DND-41 (cell line): ENCODE measurements at regions not wholly inside any gene's neighbourhood (a gene's known extent, or its start where the extent isn't known, plus 50 kb on each side); places are given as distances from the start of the nearest gene placed in this dataset.

Source experiments
- ATAC-seq: fragments of 200-7000 bp; cut with Tn5 transposase; 3 replicates; pipeline ENCODE4 v1.9.1; 2021; ENCODE audit warnings: low read depth; ENCODE audit not compliant: insufficient read depth
- DNase-seq: peaks from one replicate; pipeline ENCODE4 v3.0.0-alpha.2; 2020
- H2AFZ ChIP-seq: 2 replicates; pipeline ENCODE4 v1.6.0; 2012; ENCODE audit warnings: low read depth, low read length
- H3K27ac ChIP-seq: 2 replicates; pipeline ENCODE4 v1.5.1; 2012; ENCODE audit warnings: low read length, inconsistent platforms
- H3K27me3 ChIP-seq: fragments of 200-600 bp; sonication (generic); 2 replicates; pipeline ENCODE4 v1.6.0; 2012; ENCODE audit warnings: low read length, mild to moderate bottlenecking, inconsistent platforms; ENCODE audit not compliant: insufficient read depth, poor library complexity
- H3K36me3 ChIP-seq: 2 replicates; pipeline ENCODE4 v1.5.1; 2012; ENCODE audit warnings: low read length, inconsistent platforms; ENCODE audit not compliant: insufficient read depth
- H3K4me1 ChIP-seq: 2 replicates; pipeline ENCODE4 v1.5.1; 2012; ENCODE audit warnings: mild to moderate bottlenecking, low read length; ENCODE audit not compliant: insufficient read depth
- H3K4me2 ChIP-seq: 2 replicates; pipeline ENCODE4 v1.6.0; 2012; ENCODE audit warnings: mild to moderate bottlenecking, moderate library complexity, low read length, inconsistent platforms; ENCODE audit not compliant: insufficient read depth
- H3K4me3 ChIP-seq, 2 experiments: fragments of 200-600 bp in 1 of 2; shearing (Covaris generic) in 1 of 2; 2 replicates each; pipeline ENCODE4 v1.5.1; 2012 to 2016; ENCODE audit warnings: inconsistent platforms in 2 of 2, low read length in 2 of 2, mild to moderate bottlenecking in 2 of 2, low read depth in 1 of 2, moderate library complexity in 1 of 2
- H3K79me2 ChIP-seq: 2 replicates; pipeline ENCODE4 v1.6.0; 2012; ENCODE audit warnings: low read length, inconsistent platforms; ENCODE audit not compliant: insufficient read depth
- H3K9ac ChIP-seq: 2 replicates; pipeline ENCODE4 v1.6.0; 2012; ENCODE audit warnings: low read depth, mild to moderate bottlenecking, inconsistent platforms, low read length, moderate library complexity
- H3K9me3 ChIP-seq: 2 replicates; pipeline ENCODE4 v1.5.1; 2012; ENCODE audit warnings: low read length, moderate library complexity, mild to moderate bottlenecking, inconsistent platforms; ENCODE audit not compliant: insufficient read depth, severe bottlenecking
- H4K20me1 ChIP-seq: 2 replicates; pipeline ENCODE4 v1.6.0; 2012; ENCODE audit warnings: low read length; ENCODE audit not compliant: insufficient read depth
- EZH2 ChIP-seq: IDR thresholded peaks from 3 replicates; pipeline ENCODE4 v1.6.1; 2012; ENCODE audit warnings: borderline replicate concordance, low read depth, mild to moderate bottlenecking, moderate library complexity, low read length, inconsistent platforms; ENCODE audit not compliant: severe bottlenecking
- TF ChIP-seq, protein P1 (sequence below): IDR thresholded peaks from 2 replicates; pipeline ENCODE4 v1.5.1; 2012; ENCODE audit warnings: borderline replicate concordance, low read length, moderate library complexity, mild to moderate bottlenecking; ENCODE audit not compliant: poor library complexity, severe bottlenecking; ENCODE audit errors: extremely low read depth

DNA sequence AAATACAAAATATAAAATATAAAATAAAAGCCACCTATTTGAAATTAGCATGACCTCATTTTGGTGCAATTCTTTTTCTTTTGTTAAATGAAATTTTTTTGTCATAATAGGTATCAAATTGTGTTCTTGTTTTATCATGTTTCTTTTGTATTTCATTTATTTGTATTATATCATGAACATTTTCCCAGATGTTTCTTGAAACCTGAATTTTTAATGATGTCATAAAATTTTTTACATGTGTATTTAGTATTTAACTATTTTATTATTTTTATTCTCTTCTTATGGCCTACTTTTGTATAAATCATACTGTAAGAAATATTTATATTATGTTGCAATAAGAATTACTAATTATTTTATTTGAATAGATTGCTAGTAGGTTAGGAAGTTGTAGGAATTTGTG is 361.7 kb downstream of the TMEM161B start:
- no peaks in the 10 kb centered on the region for H3K79me2 ChIP-seq
- no peak overlapping the region for H3K4me3 ChIP-seq
- H3K9me3 ChIP-seq = no peaks in the 10 kb centered on the region

DNA sequence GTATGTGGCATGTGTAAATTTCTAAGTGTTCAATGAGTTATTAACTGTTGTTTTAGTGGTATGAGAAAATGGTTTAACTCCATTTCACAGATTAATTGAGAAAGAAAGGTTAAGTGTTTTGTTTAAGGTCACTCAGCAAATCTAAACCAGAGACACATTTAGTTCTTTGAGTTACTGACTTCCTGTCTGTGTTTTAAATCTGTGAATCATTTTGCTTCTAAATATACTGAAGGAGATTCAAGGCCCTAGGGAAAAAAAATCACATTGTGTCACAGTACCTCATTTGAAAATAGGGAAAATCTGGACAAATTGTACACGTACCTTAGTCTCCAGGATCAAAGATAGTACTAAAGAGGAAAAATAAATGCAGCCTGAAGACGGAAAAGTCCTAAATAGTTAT is 368.2 kb downstream of the TMEM161B start:
- no peaks in the 10 kb centered on the region for H3K27me3 ChIP-seq
- no peak overlapping the region for H2AFZ ChIP-seq
- no peaks in the 10 kb centered on the region for H3K79me2 ChIP-seq
- no peak overlapping the region for H3K4me2 ChIP-seq
- no peaks in the 10 kb centered on the region for H3K4me1 ChIP-seq
- DNase-seq (no peak), ATAC-seq (no peak)
- H3K36me3 ChIP-seq = no peaks in the 10 kb centered on the region
- TF ChIP-seq, protein P1, sequence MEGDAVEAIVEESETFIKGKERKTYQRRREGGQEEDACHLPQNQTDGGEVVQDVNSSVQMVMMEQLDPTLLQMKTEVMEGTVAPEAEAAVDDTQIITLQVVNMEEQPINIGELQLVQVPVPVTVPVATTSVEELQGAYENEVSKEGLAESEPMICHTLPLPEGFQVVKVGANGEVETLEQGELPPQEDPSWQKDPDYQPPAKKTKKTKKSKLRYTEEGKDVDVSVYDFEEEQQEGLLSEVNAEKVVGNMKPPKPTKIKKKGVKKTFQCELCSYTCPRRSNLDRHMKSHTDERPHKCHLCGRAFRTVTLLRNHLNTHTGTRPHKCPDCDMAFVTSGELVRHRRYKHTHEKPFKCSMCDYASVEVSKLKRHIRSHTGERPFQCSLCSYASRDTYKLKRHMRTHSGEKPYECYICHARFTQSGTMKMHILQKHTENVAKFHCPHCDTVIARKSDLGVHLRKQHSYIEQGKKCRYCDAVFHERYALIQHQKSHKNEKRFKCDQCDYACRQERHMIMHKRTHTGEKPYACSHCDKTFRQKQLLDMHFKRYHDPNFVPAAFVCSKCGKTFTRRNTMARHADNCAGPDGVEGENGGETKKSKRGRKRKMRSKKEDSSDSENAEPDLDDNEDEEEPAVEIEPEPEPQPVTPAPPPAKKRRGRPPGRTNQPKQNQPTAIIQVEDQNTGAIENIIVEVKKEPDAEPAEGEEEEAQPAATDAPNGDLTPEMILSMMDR = no peak
- TF ChIP-seq EZH2 = no peak
- no peak overlapping the region for H3K9ac ChIP-seq
- H3K9me3 ChIP-seq = no peaks in the 10 kb centered on the region
- no peaks in the 10 kb centered on the region for H4K20me1 ChIP-seq
- no peak overlapping the region for H3K4me3 ChIP-seq
- no peak overlapping the region for H3K27ac ChIP-seq

More for the DNA sequence above, 361.7 kb downstream of the TMEM161B start:
- ATAC-seq (no peak), DNase-seq (no peak)
- Histone ChIP-seq H3K4me2 (no peak overlapping the region), H3K4me1 (no peaks in the 10 kb centered on the region), H3K27ac (no peak overlapping the region), H2AFZ (no peak overlapping the region), H3K36me3 (no peaks in the 10 kb centered on the region), H4K20me1 (no peaks in the 10 kb centered on the region), H3K27me3 (no peaks in the 10 kb centered on the region), H3K9ac (no peak overlapping the region)
- TF ChIP-seq, protein P1 = no peak
- no peak for TF ChIP-seq EZH2

DNA sequence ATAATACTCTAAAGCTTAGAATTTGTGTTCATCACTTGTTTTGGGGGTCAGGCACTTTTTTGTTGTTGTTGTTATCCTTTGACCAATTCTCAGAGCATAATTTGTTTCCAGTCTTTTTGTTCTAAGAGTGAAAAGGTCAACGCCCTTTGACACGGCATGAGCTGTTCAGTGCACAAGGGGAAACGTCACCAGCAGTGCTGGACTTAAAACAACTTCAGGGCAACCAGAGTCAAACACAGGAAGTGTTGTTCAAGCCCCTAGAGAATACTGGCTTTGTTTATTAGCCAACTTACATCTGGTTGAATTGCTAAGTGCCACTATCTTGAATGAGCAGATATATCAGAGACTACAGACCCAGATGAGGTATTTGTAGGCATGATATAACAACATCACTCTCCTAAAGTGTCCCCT is 368.9 kb downstream of the TMEM161B start:
- no peak overlapping the region for H3K27ac ChIP-seq
- no peaks in the 10 kb centered on the region for H3K79me2 ChIP-seq
- no peak for ATAC-seq
- no peaks in the 10 kb centered on the region for H3K27me3 ChIP-seq
- H2AFZ ChIP-seq = no peak overlapping the region
- DNase-seq = no peak
- H3K4me2 ChIP-seq = no peak overlapping the region
- H3K36me3 ChIP-seq = no peaks in the 10 kb centered on the region
- no peak overlapping the region for H3K4me3 ChIP-seq
- no peaks in the 10 kb centered on the region for H3K4me1 ChIP-seq
- no peaks in the 10 kb centered on the region for H4K20me1 ChIP-seq
- H3K9me3 ChIP-seq = no peaks in the 10 kb centered on the region
- TF ChIP-seq, protein P1 = no peak
- no peak for TF ChIP-seq EZH2
- no peak overlapping the region for H3K9ac ChIP-seq

DNA sequence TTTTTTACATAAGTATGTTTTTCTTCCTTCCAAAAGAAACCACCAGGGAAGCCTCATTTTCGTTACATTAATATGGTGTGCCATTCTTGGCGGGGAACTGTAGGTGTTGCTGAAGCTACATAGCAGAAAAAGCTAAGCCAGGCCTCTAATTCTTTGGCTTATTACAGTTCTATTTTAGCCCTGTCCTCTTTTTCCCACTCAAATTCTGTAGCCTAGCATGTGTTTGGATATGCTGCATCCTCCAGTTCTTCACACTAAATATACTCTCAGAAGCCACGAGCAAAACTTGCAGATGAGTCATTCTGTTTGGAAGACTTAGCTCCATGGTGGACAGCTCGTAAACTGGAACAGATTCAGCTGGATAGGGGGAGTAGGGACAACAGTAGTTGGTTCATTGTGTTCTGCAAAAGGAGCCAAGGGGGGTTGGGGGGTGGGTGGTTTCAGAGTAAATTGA is 369.4 kb downstream of the TMEM161B start:
- ATAC-seq (no peak), DNase-seq (no peak)
- H3K27ac ChIP-seq = no peak overlapping the region
- TF ChIP-seq, protein P1 = no peak
- no peak for TF ChIP-seq EZH2
- no peak overlapping the region for H3K9ac ChIP-seq
- no peaks in the 10 kb centered on the region for H3K79me2 ChIP-seq
- no peaks in the 10 kb centered on the region for H4K20me1 ChIP-seq
- H3K4me2 ChIP-seq = no peak overlapping the region
- H3K36me3 ChIP-seq = no peaks in the 10 kb centered on the region
- no peak overlapping the region for H2AFZ ChIP-seq
- H3K27me3 ChIP-seq = no peaks in the 10 kb centered on the region
- H3K4me1 ChIP-seq = no peaks in the 10 kb centered on the region
- H3K9me3 ChIP-seq = no peaks in the 10 kb centered on the region
- H3K4me3 ChIP-seq = no peak overlapping the region
